ENCODE measurements at regions not wholly inside any gene's neighbourhood (a gene's known extent, or its start where the extent isn't known, plus 50 kb on each side); places are given as distances from the start of the nearest gene placed in this dataset.

DNA sequence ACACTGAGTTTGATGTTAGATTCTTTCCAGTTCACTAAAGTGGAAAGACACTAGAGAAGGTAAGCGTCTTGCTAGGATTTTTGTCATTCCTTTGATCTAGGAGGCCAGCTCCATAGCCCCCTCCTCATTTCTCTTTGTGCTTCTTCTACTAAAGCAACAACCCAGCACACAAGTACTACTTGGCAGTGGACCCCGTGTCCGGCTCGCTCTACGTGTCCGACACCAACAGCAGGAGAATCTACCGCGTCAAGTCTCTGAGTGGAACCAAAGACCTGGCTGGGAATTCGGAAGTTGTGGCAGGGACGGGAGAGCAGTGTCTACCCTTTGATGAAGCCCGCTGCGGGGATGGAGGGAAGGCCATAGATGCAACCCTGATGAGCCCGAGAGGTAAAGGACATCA, 76.6 kb upstream of the WWC1 start:
- intact Hi-C loops (cut with DNase I), result no loop called here
- Histone ChIP-seq H3K27ac (no peak overlapping the region), H3K4me3 (no peak overlapping the region), H3K36me3 (replicated peaks in 1 of 2) (no peaks in the 10 kb centered on the region), H3K4me1 (replicated peaks in 1 of 2) (peaks cover 0 to 5% of the 10 kb centered on the region in 2 donors), H3K27me3 (no peaks in the 10 kb centered on the region), H3K9me3 (replicated peaks in 1 of 3) (no peaks in the 10 kb centered on the region)
- no peak for DNase-seq
- TF ChIP-seq POLR2A (IDR thresholded peaks at IDR 0.05), result no peak
- TF ChIP-seq CTCF (IDR thresholded peaks at IDR 0.05), result no peak
- WGBS, 4 donors, result 83 to 92% (median 85%) methylated on average over 12 to 13 of the region's 13 CpGs

DNA sequence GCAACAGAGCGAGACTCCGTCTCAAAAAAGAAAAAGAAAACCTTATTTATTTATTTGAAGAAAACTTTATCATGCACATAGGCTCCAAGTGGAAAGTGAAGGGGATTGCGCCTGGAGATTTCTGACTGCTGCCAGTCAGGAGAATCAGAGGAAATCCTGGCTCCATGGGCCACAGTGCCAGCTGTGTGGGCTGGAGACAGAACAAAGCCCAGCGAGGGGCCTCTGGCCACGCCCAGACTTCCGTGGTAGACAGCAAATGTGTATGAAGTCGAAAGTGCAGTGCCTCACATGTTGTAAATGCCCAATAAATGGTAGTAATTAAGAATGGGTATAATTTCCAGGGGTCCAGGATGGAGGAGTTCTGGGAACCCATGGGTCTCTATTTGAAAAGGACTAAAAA, 75.8 kb upstream of the WWC1 start:
- Histone ChIP-seq H3K9me3 (replicated peaks in 1 of 3) (no peaks in the 10 kb centered on the region), H3K4me3 (no peak overlapping the region), H3K36me3 (replicated peaks in 1 of 2) (no peaks in the 10 kb centered on the region), H3K27ac (no peak overlapping the region), H3K4me1 (replicated peaks in 1 of 2) (peaks cover 0 to 5% of the 10 kb centered on the region in 2 donors), H3K27me3 (no peaks in the 10 kb centered on the region)
- WGBS, 4 donors, result 68 to 79% (median 74%) methylated on average over 7 of the region's 7 CpGs
- DNase-seq, result no peak
- intact Hi-C loops (cut with DNase I), result no loop called here
- no peak for TF ChIP-seq POLR2A (IDR thresholded peaks at IDR 0.05)
- no peak for TF ChIP-seq CTCF (IDR thresholded peaks at IDR 0.05)

- Histone ChIP-seq H3K9me3 (replicated peaks in 1 of 3) (no peaks in the 10 kb centered on the region), H3K4me3 (no peak overlapping the region), H3K36me3 (replicated peaks in 1 of 2) (no peaks in the 10 kb centered on the region), H3K27me3 (no peaks in the 10 kb centered on the region), H3K4me1 (replicated peaks in 1 of 2) (peaks cover 0 to 5% of the 10 kb centered on the region in 2 donors), H3K27ac (no peak overlapping the region)
- DNase-seq, result no peak
- TF ChIP-seq CTCF (IDR thresholded peaks at IDR 0.05), result no peak
- no peak for TF ChIP-seq POLR2A (IDR thresholded peaks at IDR 0.05)
- 23 to 50% (median 43%) methylated on average over 2 of the region's 2 CpGs for WGBS, 4 donors
- intact Hi-C loops (cut with DNase I), result no loop called here
Measured at GRCh38 chr5:168216989-168217388, 74.5 kb upstream of the WWC1 start.

DNA sequence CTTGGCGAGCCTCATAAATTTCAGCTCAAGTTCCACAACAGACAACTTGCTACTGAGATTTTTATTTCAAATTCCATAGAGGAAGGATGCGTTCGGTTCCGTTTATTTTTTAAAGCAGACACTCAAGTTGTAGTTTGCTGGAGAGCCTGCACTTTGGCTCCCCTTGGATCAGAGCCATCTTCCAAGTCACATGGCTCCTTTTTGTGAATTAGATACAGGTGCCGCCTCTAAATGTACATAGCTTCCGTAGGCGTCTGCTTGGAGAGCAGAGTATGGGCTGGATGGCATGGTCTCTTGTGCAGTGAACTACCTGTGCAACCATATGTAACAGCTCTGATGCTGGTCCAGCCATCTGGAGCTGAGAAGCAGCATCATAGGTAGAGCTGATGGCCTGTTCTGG, 73.9 kb upstream of the WWC1 start:
- TF ChIP-seq CTCF (IDR thresholded peaks at IDR 0.05) (no peak), POLR2A (IDR thresholded peaks at IDR 0.05) (no peak)
- Histone ChIP-seq H3K36me3 (replicated peaks in 1 of 2) (no peaks in the 10 kb centered on the region), H3K27me3 (no peaks in the 10 kb centered on the region), H3K27ac (no peak overlapping the region), H3K9me3 (replicated peaks in 1 of 3) (no peaks in the 10 kb centered on the region), H3K4me3 (no peak overlapping the region), H3K4me1 (replicated peaks in 1 of 2) (peaks cover 0 to 5% of the 10 kb centered on the region in 2 donors)
- intact Hi-C loops (cut with DNase I), result no loop called here
- WGBS, 4 donors, result 62 to 69% (median 64%) methylated on average over 7 of the region's 7 CpGs
- DNase-seq, result no peak
